ES-I3 (cell line): ENCODE measurements at regions not wholly inside any gene's neighbourhood (a gene's known extent, or its start where the extent isn't known, plus 50 kb on each side); places are given as distances from the start of the nearest gene placed in this dataset.

ENCODE experiments used
- H3K36me3 ChIP-seq: 2 replicates; pipeline ENCODE4 v1.6.1; 2013; ENCODE audit warnings: mild to moderate bottlenecking, low read length, control low read depth, moderate library complexity; ENCODE audit not compliant: insufficient read depth
- H3K4me1 ChIP-seq: 2 replicates; pipeline ENCODE4 v1.6.1; 2013; ENCODE audit warnings: mild to moderate bottlenecking, control low read depth, low read length; ENCODE audit not compliant: insufficient read depth
- H3K9ac ChIP-seq: 2 replicates; pipeline ENCODE4 v1.6.1; 2013; ENCODE audit warnings: low read depth, mild to moderate bottlenecking, low read length, moderate library complexity
- H3K9me3 ChIP-seq: 2 replicates; pipeline ENCODE4 v1.6.1; 2013; ENCODE audit warnings: mild to moderate bottlenecking, low read length, moderate library complexity; ENCODE audit not compliant: control insufficient read depth, insufficient read depth

DNA sequence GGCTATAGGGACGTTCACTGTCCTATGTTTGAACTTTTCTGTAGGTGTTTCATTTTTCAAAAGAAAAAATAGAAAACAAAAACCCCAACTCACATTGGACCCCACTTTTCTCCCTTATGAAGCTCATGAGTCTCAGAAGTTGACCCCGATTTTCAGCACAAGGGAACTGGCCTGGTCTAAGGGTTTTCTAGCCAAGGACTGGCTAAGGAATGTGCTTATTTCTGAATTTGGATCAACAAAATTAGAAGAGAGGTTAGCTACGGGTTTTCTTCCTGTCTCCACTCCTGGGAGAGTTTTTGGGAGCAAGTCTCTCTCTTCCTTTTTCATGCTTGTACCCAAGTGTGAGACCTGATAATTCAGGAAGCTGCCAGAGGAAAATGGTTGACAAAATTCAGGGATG lies 453.2 kb downstream of the KLF12 start:
- H3K36me3 ChIP-seq, result no peaks in the 10 kb centered on the region
- H3K9ac ChIP-seq, result no peak overlapping the region
- H3K4me1 ChIP-seq, result peaks cover 13% of the 10 kb centered on the region; the same call in 1 of the 2 replicates
- no peaks in the 10 kb centered on the region for H3K9me3 ChIP-seq

DNA sequence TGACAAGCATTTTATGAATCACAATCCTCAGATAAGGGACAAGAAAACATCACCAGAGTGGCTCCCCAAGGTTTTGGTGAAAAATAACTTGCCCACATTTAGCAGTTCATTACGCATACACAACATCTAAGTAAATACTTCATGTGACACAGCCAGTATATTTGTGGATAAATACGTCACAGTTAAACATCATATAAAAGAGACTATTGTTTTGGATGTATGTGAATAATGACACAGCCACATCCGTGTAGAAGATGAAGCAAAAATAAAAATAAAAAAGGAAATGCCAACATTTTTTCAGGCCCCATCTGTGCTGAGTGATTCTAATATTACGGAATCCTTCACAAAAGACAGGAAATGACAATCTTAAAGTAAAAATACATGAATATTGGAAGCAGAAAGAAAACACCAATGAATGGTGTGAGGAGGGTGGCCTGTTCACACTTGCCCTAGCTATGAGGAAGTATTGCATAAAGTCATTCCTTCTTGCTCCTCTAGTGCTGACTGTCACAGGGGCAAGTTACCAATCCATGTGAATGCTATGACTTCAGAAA lies 457.1 kb downstream of the KLF12 start:
- Histone ChIP-seq H3K9me3 (no peaks in the 10 kb centered on the region), H3K4me1 (peaks cover 14% of the 10 kb centered on the region; the same call in 1 of the 2 replicates), H3K9ac (no peak overlapping the region), H3K36me3 (no peaks in the 10 kb centered on the region)

DNA sequence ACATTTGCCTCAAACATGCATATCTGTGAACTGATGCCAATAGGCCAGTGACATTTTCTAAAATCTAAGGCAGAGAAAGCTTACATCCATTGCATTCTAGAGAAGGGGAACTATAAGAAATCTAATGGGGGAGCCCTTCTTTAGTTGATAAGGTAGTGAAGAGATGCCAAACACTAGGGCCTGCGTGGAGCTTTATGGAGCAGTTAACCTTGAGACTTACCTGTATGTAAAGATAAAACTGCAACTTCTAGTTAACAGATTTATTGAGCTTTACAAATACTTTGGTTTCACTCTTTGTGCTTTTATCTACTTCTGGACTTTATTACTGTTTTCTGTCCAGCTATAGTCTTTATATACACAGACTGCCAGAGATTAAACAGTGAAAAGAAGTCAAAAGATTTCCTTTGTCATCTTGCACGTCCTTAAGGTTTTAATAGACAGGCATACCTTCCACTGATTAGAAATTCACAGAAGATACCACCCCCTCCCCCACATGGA lies 457.6 kb downstream of the KLF12 start:
- Histone ChIP-seq H3K36me3 (no peaks in the 10 kb centered on the region), H3K9ac (no peak overlapping the region), H3K9me3 (no peaks in the 10 kb centered on the region), H3K4me1 (peaks cover 14% of the 10 kb centered on the region; the same call in 1 of the 2 replicates)

DNA sequence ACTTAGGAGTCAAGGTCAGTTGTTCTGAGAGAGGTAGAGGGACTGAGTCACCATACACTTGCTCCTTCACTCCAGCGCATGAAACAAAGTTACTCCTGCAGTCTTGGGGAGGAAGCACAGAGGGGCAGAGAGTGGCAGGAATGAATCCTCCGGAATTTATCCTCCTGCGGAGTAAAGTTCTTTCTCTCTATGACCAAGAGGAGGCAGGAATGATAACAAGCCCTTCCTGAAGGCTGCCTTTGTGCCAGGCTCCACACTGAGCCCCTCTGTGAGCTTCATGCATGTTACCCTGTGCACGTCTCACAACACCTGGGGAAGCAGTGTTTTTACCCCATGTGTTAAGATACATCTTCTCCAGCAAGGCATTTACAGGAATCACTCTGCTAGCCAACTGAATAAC lies 458.4 kb downstream of the KLF12 start:
- H3K4me1 ChIP-seq, result peaks cover 14% of the 10 kb centered on the region; the same call in 1 of the 2 replicates
- no peak overlapping the region for H3K9ac ChIP-seq
- no peaks in the 10 kb centered on the region for H3K9me3 ChIP-seq
- no peaks in the 10 kb centered on the region for H3K36me3 ChIP-seq

DNA sequence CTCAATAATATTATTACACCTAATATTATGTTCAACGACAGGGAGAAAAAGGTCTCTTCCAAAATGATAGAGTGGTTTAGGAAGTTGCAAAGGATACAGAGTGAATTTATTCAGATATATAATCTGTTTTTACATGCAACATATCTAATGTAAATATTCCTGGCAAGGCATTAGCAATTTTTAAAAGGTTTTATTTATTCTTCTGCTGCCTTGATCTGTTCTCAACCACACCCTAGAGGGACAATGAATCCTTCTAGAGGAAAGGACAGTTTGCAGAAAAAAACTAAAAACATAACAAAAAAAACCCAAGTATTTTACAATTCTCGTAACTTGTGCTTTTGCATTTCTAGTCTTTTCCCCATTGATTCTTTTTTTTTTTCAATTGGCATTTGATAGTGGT lies 459.6 kb downstream of the KLF12 start:
- Histone ChIP-seq H3K4me1 (peaks cover 14% of the 10 kb centered on the region; the same call in 1 of the 2 replicates), H3K36me3 (no peaks in the 10 kb centered on the region), H3K9ac (no peak overlapping the region), H3K9me3 (no peaks in the 10 kb centered on the region)

DNA sequence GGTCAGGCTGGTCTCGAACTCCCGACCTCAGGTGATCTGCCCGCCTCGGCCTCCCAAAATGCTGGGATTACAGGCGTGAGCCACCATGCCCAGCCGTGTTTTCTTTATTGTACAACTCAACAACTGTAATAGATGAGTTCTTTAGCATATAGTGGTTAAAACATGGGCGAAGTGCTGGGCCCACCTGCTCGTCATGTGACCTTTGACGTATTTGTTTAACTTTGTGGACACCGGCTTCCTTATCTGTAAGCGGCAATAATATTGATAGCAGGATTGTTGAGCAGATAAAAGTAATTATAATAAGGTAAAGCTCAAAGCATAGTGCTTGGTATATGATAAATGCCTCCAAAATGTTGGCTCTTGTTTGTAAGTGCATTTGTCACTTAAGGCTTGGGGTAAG lies 460.3 kb downstream of the KLF12 start:
- H3K9me3 ChIP-seq, result no peaks in the 10 kb centered on the region
- H3K9ac ChIP-seq, result no peak overlapping the region
- no peaks in the 10 kb centered on the region for H3K36me3 ChIP-seq
- H3K4me1 ChIP-seq, result peaks cover 14% of the 10 kb centered on the region; the same call in 1 of the 2 replicates

DNA sequence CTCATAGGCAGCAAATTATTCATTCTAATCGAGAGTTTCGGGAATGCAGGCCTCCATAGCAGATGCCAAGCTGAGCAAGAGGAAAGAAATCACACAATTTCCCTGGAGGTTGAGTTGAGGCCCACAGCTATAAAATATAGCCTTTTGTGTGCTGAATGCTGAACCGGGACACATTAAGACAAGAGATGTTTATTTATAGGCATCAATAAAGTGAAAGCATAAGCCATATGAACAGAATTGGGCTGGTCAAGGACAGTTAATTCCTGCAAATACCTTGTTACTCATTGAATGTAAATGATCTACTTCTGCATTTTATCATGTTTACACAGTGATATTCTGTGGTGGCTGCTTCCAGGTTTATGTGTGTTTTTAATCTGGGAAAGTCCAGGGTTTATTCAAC lies 461.7 kb downstream of the KLF12 start:
- no peaks in the 10 kb centered on the region for H3K9me3 ChIP-seq
- no peaks in the 10 kb centered on the region for H3K36me3 ChIP-seq
- H3K4me1 ChIP-seq, result peaks cover 14% of the 10 kb centered on the region; the same call in 1 of the 2 replicates
- H3K9ac ChIP-seq, result no peak overlapping the region

DNA sequence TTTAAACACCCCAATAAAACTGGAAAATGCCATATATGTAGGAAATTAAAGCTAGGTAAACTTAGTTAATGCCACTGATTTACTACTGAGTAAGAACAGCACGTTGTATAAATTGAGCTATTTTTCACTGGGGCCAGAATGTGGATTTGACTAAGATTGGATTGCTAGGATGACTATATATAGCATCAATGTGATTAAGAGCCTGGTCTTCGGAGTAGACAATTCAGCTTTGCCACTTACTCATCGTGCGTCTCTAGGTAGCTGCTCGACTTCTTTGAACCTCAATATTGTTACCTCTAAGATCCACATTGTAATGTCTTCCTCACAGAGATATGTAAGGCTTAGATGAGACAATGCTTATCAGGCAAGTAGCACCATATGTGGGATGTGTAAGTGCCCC lies 462.5 kb downstream of the KLF12 start:
- Histone ChIP-seq H3K36me3 (no peaks in the 10 kb centered on the region), H3K9ac (no peak overlapping the region), H3K4me1 (peaks cover 9% of the 10 kb centered on the region; the same call in 1 of the 2 replicates), H3K9me3 (no peaks in the 10 kb centered on the region)

DNA sequence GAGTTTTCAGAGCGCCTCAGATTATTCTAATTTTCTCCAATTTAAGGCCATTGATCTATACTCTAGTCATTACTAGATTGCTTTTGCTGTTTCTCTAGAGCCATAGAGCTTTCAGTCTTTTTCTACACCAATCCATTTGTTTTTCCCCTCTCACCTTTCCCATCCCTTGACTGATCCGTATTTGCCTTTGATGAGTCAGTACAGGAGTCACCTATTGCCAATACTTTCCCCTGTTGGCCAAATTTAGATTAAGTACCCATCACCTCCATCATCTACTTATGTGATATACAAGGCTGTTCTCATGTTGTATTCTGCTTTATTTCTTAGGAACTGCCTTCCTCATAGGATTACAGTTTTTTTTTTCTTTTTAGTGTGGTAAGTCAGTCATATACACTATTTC lies 463.2 kb downstream of the KLF12 start:
- no peak overlapping the region for H3K9ac ChIP-seq
- H3K4me1 ChIP-seq, result peaks cover 1% of the 10 kb centered on the region; the same call in 1 of the 2 replicates
- no peaks in the 10 kb centered on the region for H3K9me3 ChIP-seq
- H3K36me3 ChIP-seq, result no peaks in the 10 kb centered on the region

DNA sequence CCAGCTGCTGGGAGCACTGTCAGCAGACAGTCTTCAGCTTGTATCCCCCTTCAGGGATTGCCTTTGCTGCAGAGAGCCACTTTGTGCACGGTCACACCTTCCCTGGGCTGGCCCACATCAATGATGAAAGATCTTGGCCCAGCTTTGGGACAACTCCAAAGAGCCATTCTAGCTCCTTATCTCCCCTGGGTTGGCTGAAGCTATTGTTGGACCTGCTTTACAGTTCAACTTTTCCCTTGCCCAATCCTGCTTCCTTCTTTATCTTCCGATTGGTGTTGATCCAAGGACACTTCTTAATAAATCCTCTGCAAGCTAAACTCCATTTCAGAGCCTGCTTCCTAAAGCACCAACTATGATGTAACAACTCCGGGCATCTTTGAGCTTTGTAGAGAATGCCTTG lies 466.4 kb downstream of the KLF12 start:
- Histone ChIP-seq H3K4me1 (no peaks in the 10 kb centered on the region), H3K36me3 (no peaks in the 10 kb centered on the region), H3K9ac (no peak overlapping the region), H3K9me3 (no peaks in the 10 kb centered on the region)

DNA sequence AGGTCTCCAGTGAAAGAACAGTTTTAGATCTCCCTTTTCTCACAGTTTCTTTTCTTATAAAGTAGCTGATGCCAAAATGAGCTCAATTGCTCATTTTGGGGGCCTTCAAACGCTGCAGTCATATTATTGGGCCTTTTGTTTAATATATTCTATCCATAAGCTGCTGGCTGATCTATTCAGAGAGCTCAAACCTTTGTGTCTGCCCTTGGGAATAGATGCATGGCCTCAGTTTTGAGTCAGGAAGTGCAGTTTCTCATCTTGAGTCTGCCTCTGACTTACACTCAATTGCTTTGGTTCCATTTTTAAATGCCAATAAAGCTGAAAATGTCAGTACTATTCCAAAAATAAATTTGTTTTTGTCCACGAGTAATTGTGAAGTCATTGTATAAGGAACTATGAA lies 468.9 kb downstream of the KLF12 start:
- Histone ChIP-seq H3K9me3 (no peaks in the 10 kb centered on the region), H3K36me3 (no peaks in the 10 kb centered on the region), H3K4me1 (no peaks in the 10 kb centered on the region), H3K9ac (no peak overlapping the region)

DNA sequence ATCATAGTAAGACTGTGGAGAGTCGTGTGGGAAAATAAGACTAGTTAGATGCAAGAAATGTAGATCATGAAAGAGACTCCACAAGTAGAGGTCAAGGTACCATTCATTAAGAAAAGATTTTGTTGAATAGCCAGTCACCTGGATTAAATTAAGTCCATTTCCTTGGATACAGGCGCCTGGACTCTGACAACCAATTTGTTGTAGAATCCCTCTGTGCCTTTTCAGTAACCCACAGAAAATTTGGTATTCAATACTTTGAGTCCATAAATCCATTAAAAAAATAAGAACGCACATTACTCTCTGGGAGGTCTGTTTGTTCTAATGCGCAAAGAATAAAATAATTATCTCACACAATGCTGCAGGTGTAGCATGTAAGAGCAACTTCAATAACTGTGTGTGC lies 469.4 kb downstream of the KLF12 start:
- Histone ChIP-seq H3K9ac (no peak overlapping the region), H3K9me3 (no peaks in the 10 kb centered on the region), H3K36me3 (no peaks in the 10 kb centered on the region), H3K4me1 (no peaks in the 10 kb centered on the region)

DNA sequence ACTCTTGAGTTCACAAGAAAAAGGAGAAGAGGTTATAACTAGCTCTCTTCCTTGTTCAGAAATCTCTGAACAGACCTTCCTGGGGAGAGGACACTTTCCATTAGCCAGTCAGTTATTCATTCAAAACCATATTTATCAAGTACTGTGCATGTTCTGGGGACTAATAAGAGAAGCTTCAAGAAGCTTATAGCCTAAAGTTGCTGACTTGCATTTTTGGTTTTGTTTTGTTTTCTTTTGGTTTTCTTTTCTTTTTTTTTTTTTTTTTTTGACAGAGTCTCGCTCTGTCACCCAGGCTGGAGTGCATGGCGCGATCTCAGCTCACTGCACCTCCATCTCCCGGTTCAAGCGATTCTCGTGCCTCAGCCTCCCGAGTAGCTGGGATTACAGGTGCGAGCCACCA lies 471.4 kb downstream of the KLF12 start:
- Histone ChIP-seq H3K9me3 (no peaks in the 10 kb centered on the region), H3K36me3 (no peaks in the 10 kb centered on the region), H3K4me1 (no peaks in the 10 kb centered on the region), H3K9ac (no peak overlapping the region)

DNA sequence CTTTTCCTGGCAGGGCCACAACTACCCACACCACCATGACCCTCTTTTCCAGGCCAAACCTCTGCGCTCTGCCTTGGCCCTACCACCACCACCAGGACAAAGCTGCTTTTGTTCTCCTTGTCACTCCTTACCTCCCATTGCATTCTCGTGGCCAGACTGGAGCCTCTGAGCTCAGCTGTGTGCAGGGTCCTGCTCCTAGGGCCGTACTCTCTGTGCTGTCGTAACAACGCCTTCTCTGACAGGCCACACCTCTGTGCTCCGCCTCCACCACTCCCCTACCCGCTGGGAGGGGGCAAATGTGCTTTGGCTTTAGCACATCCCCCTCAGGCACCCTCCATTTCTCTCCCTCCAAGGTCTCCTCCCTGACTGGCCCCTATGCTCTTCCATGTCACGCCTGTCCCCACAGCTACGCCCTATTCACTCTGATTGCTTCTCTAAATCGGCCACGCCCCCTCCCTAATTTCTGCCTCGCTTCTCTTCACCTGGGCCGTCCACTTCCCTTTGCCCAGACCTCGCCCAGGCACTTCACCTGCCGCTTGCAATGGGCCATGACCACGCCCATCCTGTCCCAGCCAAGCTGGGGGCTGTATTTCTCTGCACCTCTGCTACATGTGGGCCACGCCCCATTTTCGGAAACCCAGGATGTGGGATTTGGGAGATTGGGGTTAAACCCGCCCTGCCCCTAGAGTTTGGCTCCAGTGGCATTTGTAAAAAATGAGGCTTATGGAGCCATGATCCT lies 472.3 kb downstream of the KLF12 start:
- Histone ChIP-seq H3K4me1 (no peaks in the 10 kb centered on the region), H3K36me3 (no peaks in the 10 kb centered on the region), H3K9ac (no peak overlapping the region), H3K9me3 (no peaks in the 10 kb centered on the region)

DNA sequence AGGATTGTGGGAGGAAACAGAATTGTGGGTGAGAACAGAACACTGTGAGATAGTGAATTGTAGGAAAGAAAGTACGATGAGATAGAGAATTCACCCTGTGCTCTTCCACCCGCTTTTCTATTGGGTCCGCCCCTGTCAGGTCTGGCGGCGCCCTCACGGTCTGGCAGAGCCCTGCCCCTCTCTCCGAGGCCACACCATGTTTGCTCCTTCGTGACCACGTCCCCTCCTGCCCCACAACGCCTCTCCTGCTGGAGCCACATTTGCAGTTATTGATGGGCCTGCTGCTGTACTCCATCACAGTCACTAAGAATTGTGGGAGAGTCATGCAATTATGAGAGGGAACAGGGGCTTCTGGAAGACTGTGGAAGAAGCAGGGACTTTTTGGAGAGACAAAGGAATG lies 473.1 kb downstream of the KLF12 start:
- Histone ChIP-seq H3K36me3 (no peaks in the 10 kb centered on the region), H3K4me1 (no peaks in the 10 kb centered on the region), H3K9me3 (no peaks in the 10 kb centered on the region), H3K9ac (no peak overlapping the region)
